ENCODE measurements at regions not wholly inside any gene's neighbourhood (a gene's known extent, or its start where the extent isn't known, plus 50 kb on each side); places are given as distances from the start of the nearest gene placed in this dataset.

- no peak for TF ChIP-seq CTCF (IDR thresholded peaks at IDR 0.05; ENCODE audit: low read depth, low read length)
- no peak for TF ChIP-seq EZH2phosphoT487 (IDR thresholded peaks at IDR 0.05; ENCODE audit: low read depth)
Observed at GRCh38 chr18:4931209-4931608, 265.8 kb downstream of the AKAIN1 start.
